GM18907 (cell line): ENCODE measurements at regions not wholly inside any gene's neighbourhood (a gene's known extent, or its start where the extent isn't known, plus 50 kb on each side); places are given as distances from the start of the nearest gene placed in this dataset.
"Not testable (repeated sequence)": the region's sequence is repeated elsewhere in the genome, so short reads cannot be mapped to it uniquely, and the experiment has no call there.

Experiments
- ATAC-seq: cut with Tn5 transposase; IDR thresholded peaks from one replicate; pipeline ENCODE4 v1.9.1; 2021; ENCODE audit warnings: mild to moderate bottlenecking, moderate library complexity; ENCODE audit not compliant: unreplicated experiment

GRCh38 chr2:47728551-47728950 lies 54.4 kb upstream of the MSH6 start:
- no peak for ATAC-seq

- no peak for ATAC-seq
Observed at GRCh38 chr2:47727956-47728355, 55.0 kb upstream of the MSH6 start.

GRCh38 chr2:47726978-47727377 lies 56.0 kb upstream of the MSH6 start:
- not testable (repeated sequence) for ATAC-seq

GRCh38 chr2:47725808-47726207 lies 57.1 kb upstream of the MSH6 start:
- peak; percentile 19 for ATAC-seq

- ATAC-seq = peak; percentile 93
Observed at GRCh38 chr2:47724221-47724981, 58.5 kb upstream of the MSH6 start.

GRCh38 chr2:47721296-47721695 lies 61.6 kb upstream of the MSH6 start:
- ATAC-seq = no peak

- no peak for ATAC-seq
Observed at GRCh38 chr2:47720559-47720958, 62.4 kb upstream of the MSH6 start.

GRCh38 chr2:47720036-47720435 lies 62.9 kb upstream of the MSH6 start:
- ATAC-seq = no peak

GRCh38 chr2:47719099-47719498 lies 63.8 kb upstream of the MSH6 start:
- ATAC-seq = peak; percentile 59

GRCh38 chr2:47716307-47716706 lies 66.6 kb upstream of the MSH6 start:
- not testable (repeated sequence) for ATAC-seq

GRCh38 chr2:47715552-47715951 lies 67.4 kb upstream of the MSH6 start:
- no peak for ATAC-seq

- peak; percentile 78 for ATAC-seq
Observed at GRCh38 chr2:47708801-47709499, 74.0 kb upstream of the MSH6 start.

- ATAC-seq = no peak
Observed at GRCh38 chr2:47704287-47704686, 78.7 kb upstream of the MSH6 start.

GRCh38 chr2:47699533-47700215 lies 83.3 kb upstream of the MSH6 start:
- no peak for ATAC-seq

GRCh38 chr2:47698436-47698972 lies 84.4 kb upstream of the MSH6 start:
- ATAC-seq = not testable (repeated sequence)

- ATAC-seq = not testable (repeated sequence)
Observed at GRCh38 chr2:47697681-47698435, 85.1 kb upstream of the MSH6 start.

- peak; percentile 82 for ATAC-seq
Observed at GRCh38 chr2:47697000-47697601, 85.8 kb upstream of the MSH6 start.

- ATAC-seq = no peak
Observed at GRCh38 chr2:47696478-47696831, 86.5 kb upstream of the MSH6 start.

GRCh38 chr2:47695800-47696477 lies 87.0 kb upstream of the MSH6 start:
- no peak for ATAC-seq

- ATAC-seq = not testable (repeated sequence)
Observed at GRCh38 chr2:47694451-47694850, 88.5 kb upstream of the MSH6 start.
